OCI-LY3 (cell line): ENCODE measurements at regions not wholly inside any gene's neighbourhood (a gene's known extent, or its start where the extent isn't known, plus 50 kb on each side); places are given as distances from the start of the nearest gene placed in this dataset.

Experiments used
- EZH2phosphoT487 ChIP-seq: fragments of 200-600 bp; shearing (Covaris generic); IDR thresholded peaks from 2 replicates; pipeline ENCODE4 v1.6.1; 2018; ENCODE audit warnings: antibody characterized with exemption, mixed run types, low read depth
- TF ChIP-seq, protein P1 (sequence below): fragments of 200-600, 300-600 bp; sonication (generic); IDR thresholded peaks from 2 replicates; pipeline ENCODE4 v1.5.1; 2014; ENCODE audit warnings: antibody characterized with exemption, low read length, low read depth

DNA sequence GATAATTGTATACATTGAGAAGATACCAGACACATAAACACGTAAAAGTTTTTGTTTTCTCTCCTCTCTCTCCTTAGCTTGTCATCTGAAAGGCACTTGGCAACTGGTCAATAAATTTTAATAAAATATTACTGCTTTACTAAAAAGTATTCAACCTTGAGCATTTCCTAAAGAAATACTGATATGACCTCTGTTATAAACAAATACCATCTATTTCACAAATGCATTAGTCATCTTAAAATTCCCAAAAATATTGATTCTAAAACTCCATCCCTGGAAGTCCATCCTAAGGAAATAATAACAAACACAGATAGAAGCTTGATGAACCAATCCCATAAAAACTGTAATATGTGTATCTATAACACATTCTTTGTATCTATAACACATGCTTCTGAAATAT is 483.2 kb downstream of the TLR4 start:
- TF ChIP-seq, protein P1, sequence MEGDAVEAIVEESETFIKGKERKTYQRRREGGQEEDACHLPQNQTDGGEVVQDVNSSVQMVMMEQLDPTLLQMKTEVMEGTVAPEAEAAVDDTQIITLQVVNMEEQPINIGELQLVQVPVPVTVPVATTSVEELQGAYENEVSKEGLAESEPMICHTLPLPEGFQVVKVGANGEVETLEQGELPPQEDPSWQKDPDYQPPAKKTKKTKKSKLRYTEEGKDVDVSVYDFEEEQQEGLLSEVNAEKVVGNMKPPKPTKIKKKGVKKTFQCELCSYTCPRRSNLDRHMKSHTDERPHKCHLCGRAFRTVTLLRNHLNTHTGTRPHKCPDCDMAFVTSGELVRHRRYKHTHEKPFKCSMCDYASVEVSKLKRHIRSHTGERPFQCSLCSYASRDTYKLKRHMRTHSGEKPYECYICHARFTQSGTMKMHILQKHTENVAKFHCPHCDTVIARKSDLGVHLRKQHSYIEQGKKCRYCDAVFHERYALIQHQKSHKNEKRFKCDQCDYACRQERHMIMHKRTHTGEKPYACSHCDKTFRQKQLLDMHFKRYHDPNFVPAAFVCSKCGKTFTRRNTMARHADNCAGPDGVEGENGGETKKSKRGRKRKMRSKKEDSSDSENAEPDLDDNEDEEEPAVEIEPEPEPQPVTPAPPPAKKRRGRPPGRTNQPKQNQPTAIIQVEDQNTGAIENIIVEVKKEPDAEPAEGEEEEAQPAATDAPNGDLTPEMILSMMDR, result no peak
- TF ChIP-seq EZH2phosphoT487, result no peak
